Stimulated activated CD4-positive, alpha-beta T cell treated with anti-CD3 and anti-CD28 coated beads, Interleukin-2, amount 100 ng/mL, for 24 hours (primary cell): ENCODE measurements at regions not wholly inside any gene's neighbourhood (a gene's known extent, or its start where the extent isn't known, plus 50 kb on each side); places are given as distances from the start of the nearest gene placed in this dataset.
"Not testable (repeated sequence)": the region's sequence is repeated elsewhere in the genome, so short reads cannot be mapped to it uniquely, and the experiment has no call there.

Source experiments
- DNase-seq, 2 donors: peaks; one replicate each; pipeline ENCODE4 v3.0.0-alpha.2; 2020

DNA sequence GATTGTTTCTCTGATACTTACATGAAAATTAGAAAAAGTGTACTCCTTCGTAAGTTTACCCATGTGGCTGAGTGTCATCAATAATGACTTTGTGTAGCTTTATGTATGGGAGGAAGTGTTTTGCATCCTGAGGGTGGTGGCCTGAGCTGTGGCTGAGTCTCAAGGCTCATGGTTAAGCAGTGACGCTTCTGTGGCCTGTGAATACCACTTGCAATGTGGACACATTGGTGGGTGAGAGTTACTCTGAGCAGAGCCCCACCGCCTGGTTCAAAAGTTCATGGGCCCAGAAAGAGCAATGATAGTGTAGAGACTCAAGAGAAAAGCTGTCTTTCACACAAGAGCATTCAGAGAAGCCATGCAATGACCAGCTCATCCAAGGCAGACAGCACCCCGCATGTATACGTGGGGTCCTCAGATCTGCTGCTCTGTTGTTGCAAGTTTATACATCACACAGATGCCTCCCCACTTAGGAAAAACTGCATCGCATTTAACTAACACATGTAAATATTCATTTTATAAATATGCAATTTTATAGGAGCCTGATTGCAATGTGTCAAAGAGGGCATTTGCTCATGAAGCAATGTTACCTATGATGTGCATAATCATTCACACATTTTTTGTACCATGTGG, 55.1 kb upstream of the FRMD6 start:
- DNase-seq = no peak

DNA sequence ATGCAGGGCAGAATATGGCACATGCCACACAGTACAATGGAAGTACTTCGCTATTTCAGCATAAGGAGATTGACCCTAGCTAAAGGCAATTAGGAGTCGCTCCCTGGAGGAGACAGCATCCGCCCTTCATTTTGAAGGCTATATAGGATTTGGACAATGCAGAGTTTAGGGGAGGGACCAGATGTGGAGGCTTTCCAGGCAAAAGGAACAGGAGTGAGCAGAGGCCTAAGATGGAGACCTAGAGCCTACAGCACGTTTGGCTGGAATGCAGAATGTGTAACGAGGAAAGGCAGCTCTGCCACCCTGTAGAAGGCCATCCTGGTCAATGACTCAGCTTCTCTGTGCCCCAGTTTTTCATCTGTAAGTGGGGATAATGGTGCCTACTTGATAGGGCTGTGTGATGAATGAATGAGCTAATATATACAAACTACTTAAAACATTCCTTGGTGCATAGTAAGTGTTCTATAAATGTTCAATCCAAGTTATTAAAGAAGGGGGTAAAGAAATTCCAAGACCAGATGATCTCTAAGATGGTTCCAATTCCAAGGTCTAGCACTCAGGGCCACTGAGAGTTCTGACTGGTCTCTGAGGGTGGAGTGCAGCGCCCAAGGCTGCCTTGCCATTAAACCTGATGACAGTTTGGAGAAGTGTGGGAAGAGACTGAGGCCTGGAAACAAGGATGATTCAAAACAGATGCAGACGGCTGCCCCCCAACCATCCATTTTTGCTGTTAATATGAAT, 54.3 kb upstream of the FRMD6 start:
- no peak for DNase-seq

DNA sequence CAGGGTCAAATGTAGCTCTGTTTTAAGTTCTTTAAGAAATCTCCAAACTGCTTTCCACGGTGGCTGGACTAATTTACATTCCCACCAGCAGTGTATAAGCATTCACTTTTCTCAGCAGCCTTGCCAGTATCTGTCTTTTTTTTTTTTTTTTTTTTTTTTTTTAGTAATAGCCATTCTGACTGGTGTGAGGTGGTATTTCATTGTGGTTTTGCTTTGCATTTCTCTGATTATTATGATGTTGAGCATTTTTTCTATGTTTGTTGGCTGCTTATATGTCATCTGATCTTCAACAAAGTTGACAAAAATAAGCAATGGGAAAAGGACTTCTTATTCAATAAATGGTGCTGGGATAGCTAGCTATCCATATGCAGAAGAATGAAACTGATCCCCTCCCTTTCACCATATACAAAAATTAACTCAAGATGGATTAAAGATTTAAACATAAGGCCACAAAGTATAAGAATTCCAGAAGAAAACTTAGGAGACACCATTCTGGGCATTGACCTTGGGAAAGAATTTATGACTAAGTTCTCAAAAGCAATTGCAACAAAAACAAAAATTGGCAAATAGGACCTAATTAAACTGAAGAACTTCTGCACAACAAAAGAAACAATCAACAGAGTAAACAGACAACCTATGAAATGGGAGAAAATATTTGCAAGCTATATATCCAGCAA, 52.6 kb upstream of the FRMD6 start:
- DNase-seq = not testable (repeated sequence)

DNA sequence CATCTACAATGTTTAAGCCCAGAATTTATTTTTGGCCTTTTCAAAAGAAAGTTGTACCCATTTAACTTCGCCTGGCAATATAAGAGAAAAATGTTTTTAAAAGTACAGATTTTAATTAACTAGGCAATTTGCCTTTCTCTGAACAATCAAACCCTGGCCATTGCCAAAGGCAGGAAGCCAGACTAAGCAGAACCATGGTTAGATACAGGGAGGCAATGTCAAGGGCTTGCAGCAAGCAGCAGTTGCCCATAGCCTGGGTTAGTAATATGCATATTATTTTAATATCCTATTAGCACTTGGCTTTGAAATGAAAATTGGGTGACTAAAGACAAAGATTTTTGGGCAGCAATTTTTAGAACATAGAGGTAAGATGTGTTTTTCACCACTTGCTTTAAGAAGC, 51.1 kb upstream of the FRMD6 start:
- no peak for DNase-seq
